PC-9 (cell line): ENCODE measurements at regions not wholly inside any gene's neighbourhood (a gene's known extent, or its start where the extent isn't known, plus 50 kb on each side); places are given as distances from the start of the nearest gene placed in this dataset.

ENCODE experiments used
- BruUV-seq: library from RNA; stranded (reverse); fragments of 400-500 nt; replicated peaks from 2 replicates; lab custom pipeline; 2021; lab: Mats Ljungman, UMichigan
- CTCF ChIA-PET: fragments of 300-600 bp; sonication (Branson Sonifier 250); formaldehyde crosslinking; loops from one replicate; lab custom pipeline; 2022; ENCODE audit warnings: antibody characterized with exemption; lab: Charles Lee
- POLR2A ChIA-PET: fragments of 300-600 bp; sonication (Branson Sonifier 250); formaldehyde crosslinking; loops from one replicate; lab custom pipeline; 2022; ENCODE audit warnings: antibody characterized with exemption; ENCODE audit not compliant: unreplicated experiment; lab: Charles Lee
- DNase-seq, 2 experiments: peaks; one replicate each; pipeline versions ENCODE4 v3.0.0 to v3.0.0-alpha.2; 2015 to 2022; ENCODE audit warnings: mixed read lengths in 1 of 2
- H2AFZ ChIP-seq: fragments of 200-600 bp; sonication (generic); 2 replicates; pipeline ENCODE4 v1.8.1; 2017; ENCODE audit warnings: antibody characterized with exemption
- H3F3A ChIP-seq: fragments of 200-600 bp; sonication (generic); 2 replicates; pipeline ENCODE4 v1.8.1; 2017; ENCODE audit warnings: antibody characterized with exemption, mild to moderate bottlenecking, low read depth; ENCODE audit not compliant: insufficient read depth
- H3K27ac ChIP-seq: fragments of 200-600 bp; sonication (generic); 2 replicates; pipeline ENCODE4 v1.6.1; 2016; ENCODE audit warnings: mixed run types
- H3K27me3 ChIP-seq: fragments of 200-600 bp; sonication (generic); 2 replicates; pipeline ENCODE4 v1.6.1; 2016; ENCODE audit warnings: low read depth, mixed run types; ENCODE audit not compliant: insufficient read depth
- H3K36me3 ChIP-seq: fragments of 200-600 bp; sonication (generic); 2 replicates; pipeline ENCODE4 v1.6.1; 2016; ENCODE audit warnings: low read depth, mixed run types
- H3K4me1 ChIP-seq: fragments of 200-600 bp; sonication (generic); replicated peaks from 2 replicates; pipeline ENCODE4 v1.6.1; 2016; ENCODE audit warnings: mixed run types; ENCODE audit not compliant: insufficient read depth
- H3K4me2 ChIP-seq: fragments of 200-600 bp; sonication (generic); 2 replicates; pipeline ENCODE4 v1.6.1; 2017; ENCODE audit warnings: mixed run types
- H3K4me3 ChIP-seq: fragments of 200-600 bp; sonication (generic); 2 replicates; pipeline ENCODE4 v1.6.1; 2016; ENCODE audit warnings: mixed run types
- H3K79me2 ChIP-seq: fragments of 200-600 bp; sonication (generic); 2 replicates; pipeline ENCODE4 v1.6.1; 2017; ENCODE audit warnings: low read depth, mixed run types
- H3K9me2 ChIP-seq: fragments of 200-600 bp; sonication (generic); 2 replicates; pipeline ENCODE4 v1.8.1; 2017; ENCODE audit warnings: mild to moderate bottlenecking; ENCODE audit not compliant: insufficient read depth
- H3K9me3 ChIP-seq: fragments of 200-600 bp; sonication (generic); 2 replicates; pipeline ENCODE4 v1.8.1; 2016; ENCODE audit warnings: low read depth; ENCODE audit not compliant: insufficient read depth
- H4K20me1 ChIP-seq: fragments of 200-600 bp; sonication (generic); 2 replicates; pipeline ENCODE4 v1.8.1; 2017; ENCODE audit not compliant: insufficient read depth
- EZH2 ChIP-seq: fragments of 200-600 bp; sonication (generic); IDR thresholded peaks from 2 replicates; pipeline ENCODE4 v1.8.0; 2017; ENCODE audit warnings: antibody characterized with exemption, low read depth
- intact Hi-C: fragments of 100-400 bp; cut with micrococcal nuclease; formaldehyde crosslinking; loops from one replicate; pipeline ENCODE4 v1.10.0; 2022; ENCODE audit not compliant: unreplicated experiment
- TF ChIP-seq, protein P1 (sequence below): fragments of 200-600 bp; sonication (generic); conservative IDR thresholded peaks from 2 replicates; pipeline ENCODE4 v1.6.1; 2017; ENCODE audit warnings: mixed run types, antibody characterized with exemption, mild to moderate bottlenecking, moderate library complexity

GRCh38 chr3:110234831-110235230 lies 836.8 kb upstream of the NECTIN3 start:
- BruUV-seq = no TSS peak
- Histone ChIP-seq H3K9me2 (no peaks in the 10 kb centered on the region; the same call in 1 of the 2 replicates), H3K4me1 (no peaks in the 10 kb centered on the region), H4K20me1 (no peaks in the 10 kb centered on the region), H3K9me3 (no peaks in the 10 kb centered on the region), H2AFZ (no peak overlapping the region), H3K27ac (no peak overlapping the region), H3K36me3 (no peaks in the 10 kb centered on the region), H3F3A (no peaks in the 10 kb centered on the region), H3K27me3 (no peaks in the 10 kb centered on the region), H3K4me3 (no peak overlapping the region), H3K4me2 (no peak overlapping the region), H3K79me2 (no peaks in the 10 kb centered on the region)
- DNase-seq = no peak
- intact Hi-C loops = no loop called here
- ChIA-PET POLR2A (no interaction called here), CTCF (no interaction called here)
- no peak for TF ChIP-seq EZH2
- TF ChIP-seq, protein P1, sequence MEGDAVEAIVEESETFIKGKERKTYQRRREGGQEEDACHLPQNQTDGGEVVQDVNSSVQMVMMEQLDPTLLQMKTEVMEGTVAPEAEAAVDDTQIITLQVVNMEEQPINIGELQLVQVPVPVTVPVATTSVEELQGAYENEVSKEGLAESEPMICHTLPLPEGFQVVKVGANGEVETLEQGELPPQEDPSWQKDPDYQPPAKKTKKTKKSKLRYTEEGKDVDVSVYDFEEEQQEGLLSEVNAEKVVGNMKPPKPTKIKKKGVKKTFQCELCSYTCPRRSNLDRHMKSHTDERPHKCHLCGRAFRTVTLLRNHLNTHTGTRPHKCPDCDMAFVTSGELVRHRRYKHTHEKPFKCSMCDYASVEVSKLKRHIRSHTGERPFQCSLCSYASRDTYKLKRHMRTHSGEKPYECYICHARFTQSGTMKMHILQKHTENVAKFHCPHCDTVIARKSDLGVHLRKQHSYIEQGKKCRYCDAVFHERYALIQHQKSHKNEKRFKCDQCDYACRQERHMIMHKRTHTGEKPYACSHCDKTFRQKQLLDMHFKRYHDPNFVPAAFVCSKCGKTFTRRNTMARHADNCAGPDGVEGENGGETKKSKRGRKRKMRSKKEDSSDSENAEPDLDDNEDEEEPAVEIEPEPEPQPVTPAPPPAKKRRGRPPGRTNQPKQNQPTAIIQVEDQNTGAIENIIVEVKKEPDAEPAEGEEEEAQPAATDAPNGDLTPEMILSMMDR = no peak

DNA sequence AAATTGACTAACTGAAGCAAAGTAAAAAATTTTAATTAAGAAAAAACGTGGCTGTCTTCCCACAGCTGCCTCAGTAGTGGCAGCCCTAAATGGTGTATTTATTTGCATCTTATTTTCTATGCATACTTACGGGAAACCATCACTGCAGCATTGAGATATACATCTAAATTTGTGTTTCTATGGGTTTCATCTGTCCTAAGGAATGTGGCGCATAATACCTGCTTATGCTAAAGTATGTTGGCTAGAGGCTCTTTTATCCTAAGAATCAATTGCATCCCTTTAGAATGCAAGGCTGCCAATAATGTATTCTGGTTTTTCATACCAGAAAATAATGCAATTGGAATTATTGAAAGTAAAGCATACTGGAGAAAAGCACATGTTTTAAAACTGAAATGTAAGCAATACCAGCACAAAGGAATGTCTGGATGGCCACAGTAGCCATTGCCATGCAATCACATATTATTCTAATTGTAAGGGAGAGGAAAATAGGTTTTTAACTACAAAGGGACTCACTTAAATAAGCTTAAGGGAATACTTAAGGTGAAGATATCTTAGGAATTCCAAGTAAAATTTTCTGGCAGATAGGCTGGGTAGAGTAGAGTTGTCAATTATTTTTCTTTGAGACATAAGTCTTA lies 834.5 kb upstream of the NECTIN3 start:
- Histone ChIP-seq H3F3A (no peaks in the 10 kb centered on the region), H3K27ac (no peak overlapping the region), H3K4me1 (no peaks in the 10 kb centered on the region), H3K4me2 (no peak overlapping the region), H2AFZ (no peak overlapping the region), H4K20me1 (no peaks in the 10 kb centered on the region), H3K4me3 (no peak overlapping the region), H3K27me3 (no peaks in the 10 kb centered on the region), H3K9me2 (no peaks in the 10 kb centered on the region), H3K79me2 (no peaks in the 10 kb centered on the region), H3K36me3 (no peaks in the 10 kb centered on the region), H3K9me3 (no peaks in the 10 kb centered on the region)
- ChIA-PET POLR2A (no interaction called here), CTCF (no interaction called here)
- TF ChIP-seq, protein P1 = no peak
- no peak for TF ChIP-seq EZH2
- no TSS peak for BruUV-seq
- intact Hi-C loops = no loop called here
- no peak for DNase-seq

GRCh38 chr3:110243081-110243480 lies 828.5 kb upstream of the NECTIN3 start:
- no peaks in the 10 kb centered on the region; the same call in 1 of the 2 replicates for H3K9me3 ChIP-seq
- H3K4me3 ChIP-seq = no peak overlapping the region
- no peaks in the 10 kb centered on the region for H4K20me1 ChIP-seq
- ChIA-PET POLR2A (no interaction called here), CTCF (interaction anchor here (0.6 kb wide), 1 partner anchor 852 kb away, joined by 4 read pairs; no protein-coding TSS in a partner anchor)
- TF ChIP-seq EZH2 = no peak
- TF ChIP-seq, protein P1 = no peak
- intact Hi-C loops = no loop called here
- BruUV-seq = no TSS peak
- no peak overlapping the region for H3K4me2 ChIP-seq
- no peak overlapping the region for H3K27ac ChIP-seq
- no peaks in the 10 kb centered on the region for H3K27me3 ChIP-seq
- no peaks in the 10 kb centered on the region for H3K9me2 ChIP-seq
- H3F3A ChIP-seq = no peaks in the 10 kb centered on the region
- H3K36me3 ChIP-seq = no peaks in the 10 kb centered on the region
- DNase-seq = no peak
- no peaks in the 10 kb centered on the region for H3K79me2 ChIP-seq
- H3K4me1 ChIP-seq = no peaks in the 10 kb centered on the region
- no peak overlapping the region for H2AFZ ChIP-seq
